Mesendoderm (in vitro differentiated cells): ENCODE measurements at regions not wholly inside any gene's neighbourhood (a gene's known extent, or its start where the extent isn't known, plus 50 kb on each side); places are given as distances from the start of the nearest gene placed in this dataset.

Source experiments
- DNase-seq: peaks from one replicate; pipeline ENCODE4 v3.0.0; 2013
- H2AK5ac ChIP-seq: 2 replicates; pipeline ENCODE4 v1.6.1; 2013; ENCODE audit warnings: low read length, inconsistent platforms
- H2BK120ac ChIP-seq: 2 replicates; pipeline ENCODE4 v1.6.1; 2013; ENCODE audit warnings: low read depth, mild to moderate bottlenecking, low read length, moderate library complexity, mixed read lengths
- H2BK15ac ChIP-seq: replicated peaks from 2 replicates; pipeline ENCODE4 v1.6.1; 2013; ENCODE audit warnings: low read depth, mild to moderate bottlenecking, moderate library complexity
- H2BK5ac ChIP-seq: 2 replicates; pipeline ENCODE4 v1.6.1; 2013; ENCODE audit warnings: low read length, inconsistent platforms
- H3K18ac ChIP-seq: 2 replicates; pipeline ENCODE4 v1.6.1; 2013; ENCODE audit warnings: mild to moderate bottlenecking, low read length, mixed read lengths
- H3K23ac ChIP-seq: one replicate; pipeline ENCODE4 v1.6.1; 2013; ENCODE audit warnings: low read length
- H3K27ac ChIP-seq: 2 replicates; pipeline ENCODE4 v1.5.1; 2013; ENCODE audit warnings: low read depth, mild to moderate bottlenecking, inconsistent platforms, low read length, moderate library complexity
- H3K27me3 ChIP-seq: 2 replicates; pipeline ENCODE4 v1.6.1; 2013; ENCODE audit warnings: low read length, control low read depth, mild to moderate bottlenecking, inconsistent platforms; ENCODE audit not compliant: insufficient read depth, poor library complexity
- H3K36me3 ChIP-seq: 2 replicates; pipeline ENCODE4 v1.6.1; 2013; ENCODE audit warnings: low read length, inconsistent platforms; ENCODE audit not compliant: control insufficient read depth, insufficient read depth
- H3K4ac ChIP-seq: one replicate; pipeline ENCODE4 v1.6.1; 2013; ENCODE audit warnings: low read depth, mild to moderate bottlenecking, low read length, moderate library complexity
- H3K4me1 ChIP-seq: 2 replicates; pipeline ENCODE4 v1.6.1; 2013; ENCODE audit warnings: low read depth, low read length, inconsistent platforms; ENCODE audit not compliant: control insufficient read depth
- H3K4me2 ChIP-seq: 2 replicates; pipeline ENCODE4 v1.6.1; 2013; ENCODE audit warnings: low read length
- H3K4me3 ChIP-seq: 2 replicates; pipeline ENCODE4 v1.5.1; 2013; ENCODE audit warnings: mild to moderate bottlenecking, low read length
- H3K56ac ChIP-seq: one replicate; pipeline ENCODE4 v1.6.1; 2013; ENCODE audit warnings: low read length
- H3K79me1 ChIP-seq: 2 replicates; pipeline ENCODE4 v1.6.1; 2013; ENCODE audit warnings: low read length, inconsistent platforms
- H3K79me2 ChIP-seq: 2 replicates; pipeline ENCODE4 v1.6.1; 2013; ENCODE audit warnings: mild to moderate bottlenecking, low read length; ENCODE audit not compliant: control insufficient read depth, insufficient read depth
- H3K9ac ChIP-seq: 2 replicates; pipeline ENCODE4 v1.6.1; 2013; ENCODE audit warnings: low read length, inconsistent platforms
- H4K5ac ChIP-seq: one replicate; pipeline ENCODE4 v1.6.1; 2013; ENCODE audit warnings: low read length
- H4K8ac ChIP-seq: one replicate; pipeline ENCODE4 v1.6.1; 2013; ENCODE audit warnings: low read depth, mild to moderate bottlenecking, control low read depth, low read length, moderate library complexity
- WGBS: extraction: QIAGEN DNeasy Blood & Tissue Kit; methylation state at CpG from one replicate; pipeline ENCODE4 v1.1.7; 2013; ENCODE audit warnings: low lambda C conversion rate, missing lambda C conversion rate; ENCODE audit not compliant: insufficient coverage; ENCODE audit errors: extremely low coverage; 5-methylcytosine and 5-hydroxymethylcytosine counted together

DNA sequence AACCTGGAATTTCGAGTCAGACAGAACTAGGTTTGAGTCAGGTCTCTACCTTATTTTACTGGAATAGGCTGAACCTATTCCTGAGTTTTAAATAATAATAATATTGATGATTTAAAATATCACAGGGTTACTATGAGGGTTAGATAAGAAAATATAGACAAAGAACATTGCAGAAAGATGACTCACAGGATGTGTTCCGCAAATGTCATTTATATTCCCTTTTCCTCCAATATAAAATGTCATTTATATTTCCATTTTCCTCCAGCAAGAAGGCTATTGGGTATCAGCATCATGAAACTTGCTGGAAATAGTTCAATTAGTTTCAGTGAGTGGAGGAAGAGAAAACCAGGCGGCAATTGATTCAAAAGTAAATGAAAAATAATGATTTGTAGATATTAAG is 163.9 kb upstream of the RASSF8 start:
- no peaks in the 10 kb centered on the region for H3K27me3 ChIP-seq
- no peaks in the 10 kb centered on the region for H3K79me2 ChIP-seq
- DNase-seq = no peak
- no peaks in the 10 kb centered on the region for H3K4me1 ChIP-seq
- H2BK120ac ChIP-seq = no peak overlapping the region
- H3K36me3 ChIP-seq = no peaks in the 10 kb centered on the region
- H4K8ac ChIP-seq = no peak overlapping the region
- H3K9ac ChIP-seq = no peak overlapping the region
- no peak overlapping the region for H3K27ac ChIP-seq
- H2BK5ac ChIP-seq = no peak overlapping the region
- no CpG with 5 or more reads among the region's 3 CpGs for WGBS
- H2AK5ac ChIP-seq = no peak overlapping the region
- no peak overlapping the region for H3K4ac ChIP-seq
- no peak overlapping the region for H3K23ac ChIP-seq
- H2BK15ac ChIP-seq = no peak overlapping the region
- H3K4me2 ChIP-seq = no peak overlapping the region
- H3K4me3 ChIP-seq = no peak overlapping the region
- H3K79me1 ChIP-seq = no peaks in the 10 kb centered on the region
- no peak overlapping the region for H3K18ac ChIP-seq
- H3K56ac ChIP-seq = no peak overlapping the region
- no peak overlapping the region for H4K5ac ChIP-seq

DNA sequence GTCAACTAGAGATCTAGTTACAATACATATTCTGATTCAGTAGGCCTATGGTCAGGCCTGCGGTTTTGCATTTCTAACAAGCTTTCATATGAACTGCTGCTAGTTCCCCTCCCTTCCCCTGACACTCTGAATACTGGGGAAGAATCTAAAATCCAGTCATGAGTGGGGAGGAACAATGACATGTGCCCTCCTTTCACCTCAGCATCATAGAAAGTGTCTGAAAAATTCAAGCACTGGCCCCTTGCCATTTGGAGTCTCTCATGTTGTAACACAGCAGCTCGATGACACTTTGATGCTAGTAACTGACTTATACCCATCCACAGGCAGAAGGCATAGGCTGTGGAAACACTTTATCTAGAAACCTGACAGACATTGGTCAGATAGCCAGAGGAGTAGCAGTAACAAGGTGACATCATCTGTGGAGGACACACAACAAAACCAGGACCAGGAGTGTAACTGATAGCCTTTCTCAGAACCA is 161.9 kb upstream of the RASSF8 start:
- no peak overlapping the region for H2BK5ac ChIP-seq
- no peak overlapping the region for H3K4ac ChIP-seq
- no peak overlapping the region for H3K4me2 ChIP-seq
- H3K79me2 ChIP-seq = no peaks in the 10 kb centered on the region
- no peak overlapping the region for H2BK15ac ChIP-seq
- no peak overlapping the region for H3K23ac ChIP-seq
- no peaks in the 10 kb centered on the region for H3K27me3 ChIP-seq
- H3K9ac ChIP-seq = no peak overlapping the region
- no peak overlapping the region for H2AK5ac ChIP-seq
- no peak overlapping the region for H3K56ac ChIP-seq
- no peaks in the 10 kb centered on the region for H3K4me1 ChIP-seq
- H3K27ac ChIP-seq = no peak overlapping the region
- H3K36me3 ChIP-seq = no peaks in the 10 kb centered on the region
- peak; percentile 83 for DNase-seq
- no peak overlapping the region for H3K18ac ChIP-seq
- H4K8ac ChIP-seq = no peak overlapping the region
- WGBS = no CpG with 5 or more reads among the region's 2 CpGs
- H3K79me1 ChIP-seq = no peaks in the 10 kb centered on the region
- no peak overlapping the region for H2BK120ac ChIP-seq
- no peak overlapping the region for H4K5ac ChIP-seq
- H3K4me3 ChIP-seq = no peak overlapping the region

DNA sequence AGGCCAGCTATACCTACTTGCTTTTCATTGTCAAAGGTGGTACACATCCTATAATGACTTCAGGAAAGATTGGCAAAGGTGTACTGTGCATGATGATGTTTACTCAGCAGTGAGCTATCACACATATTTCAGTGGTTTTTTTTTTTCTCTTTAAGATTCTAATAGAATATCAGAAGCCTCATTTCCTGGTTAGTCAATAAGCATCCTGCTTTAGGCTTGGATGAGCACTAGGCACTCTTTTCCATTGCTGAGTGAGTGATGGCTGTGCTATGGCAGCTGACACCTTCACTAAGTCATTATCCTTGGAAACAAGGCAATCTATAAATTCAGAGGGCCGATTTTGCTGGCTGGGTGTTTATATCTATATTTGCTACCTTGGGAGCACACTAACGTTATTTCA is 161.1 kb upstream of the RASSF8 start:
- H3K4me3 ChIP-seq = no peak overlapping the region
- H3K36me3 ChIP-seq = no peaks in the 10 kb centered on the region
- no peak overlapping the region for H3K18ac ChIP-seq
- no peaks in the 10 kb centered on the region for H3K27me3 ChIP-seq
- no peaks in the 10 kb centered on the region for H3K79me2 ChIP-seq
- no CpG with 5 or more reads among the region's 2 CpGs for WGBS
- H3K56ac ChIP-seq = no peak overlapping the region
- no peak overlapping the region for H2BK5ac ChIP-seq
- DNase-seq = no peak
- H2AK5ac ChIP-seq = no peak overlapping the region
- H3K23ac ChIP-seq = no peak overlapping the region
- no peak overlapping the region for H4K5ac ChIP-seq
- H3K9ac ChIP-seq = no peak overlapping the region
- H2BK120ac ChIP-seq = no peak overlapping the region
- H3K27ac ChIP-seq = no peak overlapping the region
- H4K8ac ChIP-seq = no peak overlapping the region
- no peak overlapping the region for H3K4ac ChIP-seq
- H2BK15ac ChIP-seq = no peak overlapping the region
- no peaks in the 10 kb centered on the region for H3K4me1 ChIP-seq
- no peak overlapping the region for H3K4me2 ChIP-seq
- no peaks in the 10 kb centered on the region for H3K79me1 ChIP-seq

DNA sequence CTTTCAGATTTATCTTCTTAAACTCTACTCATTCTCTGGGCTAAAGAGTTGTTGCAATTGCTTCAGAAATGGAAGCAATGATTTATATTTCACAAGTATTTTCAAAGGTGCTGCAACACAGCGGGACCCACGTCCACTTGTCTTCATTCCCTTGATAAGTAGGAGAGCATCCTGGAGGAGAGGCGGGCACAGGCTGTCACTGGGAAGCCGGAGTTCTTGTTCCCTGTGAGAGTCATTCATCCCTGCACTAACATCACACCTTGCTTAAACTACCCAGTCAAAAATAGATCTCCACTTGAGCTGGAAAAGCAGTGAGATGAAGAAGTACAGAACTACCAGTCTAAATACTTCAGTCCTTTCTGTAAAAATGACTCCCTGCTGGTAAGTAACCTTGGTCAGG is 160.5 kb upstream of the RASSF8 start:
- Histone ChIP-seq H3K79me1 (no peaks in the 10 kb centered on the region), H4K5ac (no peak overlapping the region), H3K56ac (no peak overlapping the region), H4K8ac (no peak overlapping the region), H2BK5ac (no peak overlapping the region), H3K18ac (no peak overlapping the region), H3K27ac (no peak overlapping the region), H2AK5ac (no peak overlapping the region), H2BK15ac (no peak overlapping the region), H3K4me2 (no peak overlapping the region), H3K9ac (no peak overlapping the region), H3K4me3 (no peak overlapping the region), H3K36me3 (no peaks in the 10 kb centered on the region), H2BK120ac (no peak overlapping the region), H3K23ac (no peak overlapping the region), H3K79me2 (no peaks in the 10 kb centered on the region), H3K4me1 (no peaks in the 10 kb centered on the region), H3K27me3 (no peaks in the 10 kb centered on the region), H3K4ac (no peak overlapping the region)
- no CpG with 5 or more reads among the region's 4 CpGs for WGBS
- no peak for DNase-seq

DNA sequence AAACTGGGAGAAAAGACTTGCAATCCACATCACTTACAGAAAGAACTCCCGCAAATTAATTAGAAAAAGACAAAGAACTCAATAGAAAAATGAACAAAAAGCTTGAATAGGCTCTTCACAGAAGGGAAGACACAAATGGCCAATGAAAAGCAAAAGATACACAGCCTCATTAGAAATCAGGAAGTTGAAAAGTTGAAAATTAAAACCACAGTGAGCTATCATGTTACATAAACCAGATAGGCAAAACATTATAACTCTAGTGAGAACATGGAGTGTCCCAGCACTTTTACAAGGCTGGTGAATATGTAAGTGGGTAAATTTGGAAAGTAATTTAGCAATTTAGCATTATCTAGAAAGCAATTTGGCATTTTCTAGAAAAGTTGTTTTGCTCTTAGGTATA is 158.4 kb upstream of the RASSF8 start:
- no peak overlapping the region for H3K23ac ChIP-seq
- no peak overlapping the region for H2AK5ac ChIP-seq
- DNase-seq = no peak
- H4K5ac ChIP-seq = no peak overlapping the region
- no peak overlapping the region for H2BK15ac ChIP-seq
- no peaks in the 10 kb centered on the region for H3K27me3 ChIP-seq
- H3K9ac ChIP-seq = no peak overlapping the region
- no peak overlapping the region for H3K4me2 ChIP-seq
- H3K36me3 ChIP-seq = no peaks in the 10 kb centered on the region
- H4K8ac ChIP-seq = no peak overlapping the region
- no peaks in the 10 kb centered on the region for H3K4me1 ChIP-seq
- no peak overlapping the region for H3K56ac ChIP-seq
- no CpG with 5 or more reads among the region's 1 CpG for WGBS
- H2BK120ac ChIP-seq = no peak overlapping the region
- H3K4me3 ChIP-seq = no peak overlapping the region
- no peak overlapping the region for H2BK5ac ChIP-seq
- H3K79me1 ChIP-seq = no peaks in the 10 kb centered on the region
- no peaks in the 10 kb centered on the region for H3K79me2 ChIP-seq
- H3K18ac ChIP-seq = no peak overlapping the region
- no peak overlapping the region for H3K4ac ChIP-seq
- H3K27ac ChIP-seq = no peak overlapping the region

DNA sequence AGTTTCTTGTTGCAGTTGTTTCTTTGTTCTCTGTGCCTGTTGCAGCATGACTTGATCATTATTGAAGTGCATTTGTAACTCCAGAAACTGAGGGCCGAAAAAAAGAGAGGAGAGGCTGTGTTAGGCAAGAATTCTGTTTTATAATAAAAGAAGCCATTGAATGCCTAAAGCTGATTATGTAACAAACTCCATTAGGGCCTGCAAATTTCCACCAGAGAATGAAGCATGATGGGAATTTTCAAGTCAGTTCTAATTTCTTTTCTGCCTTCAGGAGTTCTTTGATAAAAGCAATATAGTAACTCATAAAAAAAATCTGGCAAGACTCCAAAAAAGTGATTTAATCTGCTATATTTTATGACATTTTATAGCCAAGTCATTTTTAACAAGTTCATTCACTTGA is 156.7 kb upstream of the RASSF8 start:
- Histone ChIP-seq H3K4me2 (no peak overlapping the region), H3K27me3 (no peaks in the 10 kb centered on the region), H2BK15ac (no peak overlapping the region), H4K5ac (no peak overlapping the region), H2BK120ac (no peak overlapping the region), H3K36me3 (no peaks in the 10 kb centered on the region), H2BK5ac (no peak overlapping the region), H3K23ac (no peak overlapping the region), H3K4ac (no peak overlapping the region), H3K79me2 (no peaks in the 10 kb centered on the region), H3K56ac (no peak overlapping the region), H3K27ac (no peak overlapping the region), H3K4me1 (no peaks in the 10 kb centered on the region), H4K8ac (no peak overlapping the region), H3K18ac (no peak overlapping the region), H3K79me1 (no peaks in the 10 kb centered on the region), H2AK5ac (no peak overlapping the region), H3K9ac (no peak overlapping the region), H3K4me3 (no peak overlapping the region)
- WGBS = no CpG with 5 or more reads among the region's 1 CpG
- no peak for DNase-seq
